Psoas muscle (tissue), 7 donors: ENCODE measurements at regions not wholly inside any gene's neighbourhood (a gene's known extent, or its start where the extent isn't known, plus 50 kb on each side); places are given as distances from the start of the nearest gene placed in this dataset.
"Not testable (repeated sequence)": the region's sequence is repeated elsewhere in the genome, so short reads cannot be mapped to it uniquely, and the experiment has no call there.

ENCODE experiments used
- ATAC-seq, 4 donors: fragments of 200-7000 bp; cut with Tn5 transposase; one replicate each; pipeline ENCODE4 v1.9.1; 2020; ENCODE audit warnings: moderate library complexity in 3 of 4, mild to moderate bottlenecking in 2 of 4
- DNase-seq, 2 donors: peaks; one replicate each; pipeline ENCODE4 v3.0.0-alpha.2; 2020
- H3K27ac ChIP-seq: fragments of 200-600 bp; one replicate; pipeline ENCODE4 v1.8.0; 2022
- H3K27me3 ChIP-seq, 3 donors: fragments of 200-600 bp in 1 of 3; one replicate each; pipeline versions ENCODE4 v1.6.1 to v1.8.0; 2013 to 2022; ENCODE audit warnings: low read length in 2 of 3, mild to moderate bottlenecking in 2 of 3, moderate library complexity in 1 of 3; ENCODE audit not compliant: insufficient read depth in 3 of 3
- H3K36me3 ChIP-seq, 2 donors: fragments of 200-600 bp in 1 of 2; one replicate each; pipeline versions ENCODE4 v1.6.1 to v1.8.0; 2013 to 2022; ENCODE audit warnings: low read depth in 1 of 2, mild to moderate bottlenecking in 1 of 2, moderate library complexity in 1 of 2; ENCODE audit not compliant: insufficient read depth in 1 of 2
- H3K4me1 ChIP-seq: fragments of 200-600 bp; one replicate; pipeline ENCODE4 v1.8.0; 2022
- H3K4me3 ChIP-seq: fragments of 200-600 bp; one replicate; pipeline ENCODE4 v1.8.0; 2022; ENCODE audit warnings: mild to moderate bottlenecking
- H3K9me3 ChIP-seq: fragments of 200-600 bp; one replicate; pipeline ENCODE4 v1.8.0; 2022
- CTCF ChIP-seq: fragments of 200-600 bp; IDR thresholded peaks from one replicate; pipeline ENCODE4 v1.8.0; 2022; ENCODE audit warnings: antibody characterized with exemption
- WGBS, 3 donors: extraction: QIAGEN DNeasy Blood & Tissue Kit; methylation state at CpG; one replicate each; pipeline versions ENCODE4 v1.1.6 to v1.1.7; 2013; 5-methylcytosine and 5-hydroxymethylcytosine counted together
- intact Hi-C, 2 donors: fragments of 100-400 bp; cut with DNase I; formaldehyde crosslinking; loops; one replicate each; pipeline versions ENCODE4 v1.11.0 to v1.14.2; 2022
- donor health status: healthy with polysubstance abuse.
- donor health status: DM: no; HTN: no; CAD: no; lungs with moderate emphysema.
- donor health status: Bipolar disorder and iron deficiency.
- donor health status: healthy.
- donor health status: DM: yes; HTN: yes; CAD: no.
- donor health status: DM: no; HTN: no; CAD: no.
- donor health status: DM: yes; HTN: yes; CAD: no.

- Histone ChIP-seq H3K27me3 (no peaks in the 10 kb centered on the region), H3K36me3 (no peaks in the 10 kb centered on the region), H3K27ac (no peak overlapping the region), H3K4me1 (no peaks in the 10 kb centered on the region), H3K9me3 (no peaks in the 10 kb centered on the region), H3K4me3 (no peak overlapping the region)
- TF ChIP-seq CTCF, result no peak
- DNase-seq (no peak), ATAC-seq (no peak)
- intact Hi-C loops, result no loop called here
- 85 to 88% (median 87%) methylated on average over 3 of the region's 3 CpGs for WGBS, 3 donors
Measured at GRCh38 chr3:182650568-182651128, 142.7 kb upstream of the ATP11B start.

GRCh38 chr3:182651461-182651860 lies 141.8 kb upstream of the ATP11B start:
- no peak for DNase-seq
- Histone ChIP-seq H3K9me3 (no peaks in the 10 kb centered on the region), H3K4me1 (no peaks in the 10 kb centered on the region), H3K4me3 (no peak overlapping the region), H3K27ac (no peak overlapping the region), H3K27me3 (no peaks in the 10 kb centered on the region), H3K36me3 (no peaks in the 10 kb centered on the region)
- TF ChIP-seq CTCF, result no peak
- 79 to 82% (median 81%) methylated on average over 8 of the region's 8 CpGs for WGBS, 3 donors
- ATAC-seq, result no peak
- intact Hi-C loops, result no loop called here

GRCh38 chr3:182653065-182653464 lies 140.2 kb upstream of the ATP11B start:
- H3K36me3 ChIP-seq, H3K9me3 ChIP-seq, H3K27me3 ChIP-seq, intact Hi-C loops, H3K27ac ChIP-seq, H3K4me3 ChIP-seq, H3K4me1 ChIP-seq, ATAC-seq, DNase-seq: not testable (repeated sequence)
- WGBS, 3 donors, result 90 to 100% (median 92%) methylated on average over 1 of the region's 1 CpG

- peaks cover 0 to 4% (median 0%) of the 10 kb centered on the region in 3 donors for H3K27me3 ChIP-seq
- ATAC-seq (no peak), DNase-seq (no peak)
- WGBS, 3 donors, result 87 to 90% (median 88%) methylated on average over 3 of the region's 3 CpGs
- H3K27ac ChIP-seq, result no peak overlapping the region
- H3K4me3 ChIP-seq, result no peak overlapping the region
- intact Hi-C loops, result no loop called here
- H3K4me1 ChIP-seq, result no peaks in the 10 kb centered on the region
- H3K36me3 ChIP-seq, result no peaks in the 10 kb centered on the region
- no peak for TF ChIP-seq CTCF
- no peaks in the 10 kb centered on the region for H3K9me3 ChIP-seq
Measured at GRCh38 chr3:182668541-182668940, 124.8 kb upstream of the ATP11B start.

- H3K9me3 ChIP-seq, result no peaks in the 10 kb centered on the region
- peaks cover 0 to 8% (median 0%) of the 10 kb centered on the region in 3 donors for H3K27me3 ChIP-seq
- DNase-seq (no peak), ATAC-seq (no peak)
- intact Hi-C loops, result no loop called here
- H3K27ac ChIP-seq, result no peak overlapping the region
- no peaks in the 10 kb centered on the region for H3K36me3 ChIP-seq
- no peak overlapping the region for H3K4me3 ChIP-seq
- no peak for TF ChIP-seq CTCF
- no peaks in the 10 kb centered on the region for H3K4me1 ChIP-seq
Measured at GRCh38 chr3:182668974-182669373, 124.3 kb upstream of the ATP11B start.
